ENCODE measurements at regions not wholly inside any gene's neighbourhood (a gene's known extent, or its start where the extent isn't known, plus 50 kb on each side); places are given as distances from the start of the nearest gene placed in this dataset.
"Not testable (repeated sequence)": the region's sequence is repeated elsewhere in the genome, so short reads cannot be mapped to it uniquely, and the experiment has no call there.

GRCh38 chr9:89674667-89675057 is 69.8 kb downstream of the GADD45G start:
- DNase-seq: no peak

GRCh38 chr9:89675058-89675742 is 70.4 kb downstream of the GADD45G start:
- DNase-seq: no peak

- DNase-seq: no peak
Observed at GRCh38 chr9:89676281-89676680, 71.5 kb downstream of the GADD45G start.

GRCh38 chr9:89677702-89678395 is 73.0 kb downstream of the GADD45G start:
- no peak for DNase-seq

- DNase-seq: no peak
Observed at GRCh38 chr9:89678396-89679015, 73.7 kb downstream of the GADD45G start.

- no peak for DNase-seq
Observed at GRCh38 chr9:89679016-89679415, 74.2 kb downstream of the GADD45G start.

GRCh38 chr9:89679581-89679980 is 74.8 kb downstream of the GADD45G start:
- no peak for DNase-seq

GRCh38 chr9:89680547-89681467 is 76.0 kb downstream of the GADD45G start:
- no peak for DNase-seq

GRCh38 chr9:89681468-89681859 is 76.7 kb downstream of the GADD45G start:
- not testable (repeated sequence) for DNase-seq

- no peak for DNase-seq
Observed at GRCh38 chr9:89683626-89684025, 78.8 kb downstream of the GADD45G start.

GRCh38 chr9:89684218-89684617 is 79.4 kb downstream of the GADD45G start:
- DNase-seq: no peak

- DNase-seq: no peak
Observed at GRCh38 chr9:89684912-89685636, 80.3 kb downstream of the GADD45G start.

GRCh38 chr9:89685698-89686097 is 80.9 kb downstream of the GADD45G start:
- DNase-seq: no peak

- DNase-seq: no peak
Observed at GRCh38 chr9:89686126-89686525, 81.3 kb downstream of the GADD45G start.

GRCh38 chr9:89686621-89687020 is 81.8 kb downstream of the GADD45G start:
- DNase-seq: no peak

- no peak for DNase-seq
Observed at GRCh38 chr9:89687188-89687587, 82.4 kb downstream of the GADD45G start.

- no peak for DNase-seq
Observed at GRCh38 chr9:89687848-89688247, 83.0 kb downstream of the GADD45G start.

GRCh38 chr9:89689321-89689720 is 84.5 kb downstream of the GADD45G start:
- not testable (repeated sequence) for DNase-seq

GRCh38 chr9:89690334-89690912 is 85.6 kb downstream of the GADD45G start:
- DNase-seq: no peak

GRCh38 chr9:89695441-89695891 is 90.7 kb downstream of the GADD45G start:
- no peak for DNase-seq

GRCh38 chr9:89695979-89696378 is 91.2 kb downstream of the GADD45G start:
- DNase-seq: not testable (repeated sequence)

- no peak for DNase-seq
Observed at GRCh38 chr9:89696780-89697179, 92.0 kb downstream of the GADD45G start.
